ENCODE measurements at regions not wholly inside any gene's neighbourhood (a gene's known extent, or its start where the extent isn't known, plus 50 kb on each side); places are given as distances from the start of the nearest gene placed in this dataset.

GRCh38 chr2:40652155-40652554, 200.3 kb upstream of the SLC8A1 start:
- TF ChIP-seq, protein P1, sequence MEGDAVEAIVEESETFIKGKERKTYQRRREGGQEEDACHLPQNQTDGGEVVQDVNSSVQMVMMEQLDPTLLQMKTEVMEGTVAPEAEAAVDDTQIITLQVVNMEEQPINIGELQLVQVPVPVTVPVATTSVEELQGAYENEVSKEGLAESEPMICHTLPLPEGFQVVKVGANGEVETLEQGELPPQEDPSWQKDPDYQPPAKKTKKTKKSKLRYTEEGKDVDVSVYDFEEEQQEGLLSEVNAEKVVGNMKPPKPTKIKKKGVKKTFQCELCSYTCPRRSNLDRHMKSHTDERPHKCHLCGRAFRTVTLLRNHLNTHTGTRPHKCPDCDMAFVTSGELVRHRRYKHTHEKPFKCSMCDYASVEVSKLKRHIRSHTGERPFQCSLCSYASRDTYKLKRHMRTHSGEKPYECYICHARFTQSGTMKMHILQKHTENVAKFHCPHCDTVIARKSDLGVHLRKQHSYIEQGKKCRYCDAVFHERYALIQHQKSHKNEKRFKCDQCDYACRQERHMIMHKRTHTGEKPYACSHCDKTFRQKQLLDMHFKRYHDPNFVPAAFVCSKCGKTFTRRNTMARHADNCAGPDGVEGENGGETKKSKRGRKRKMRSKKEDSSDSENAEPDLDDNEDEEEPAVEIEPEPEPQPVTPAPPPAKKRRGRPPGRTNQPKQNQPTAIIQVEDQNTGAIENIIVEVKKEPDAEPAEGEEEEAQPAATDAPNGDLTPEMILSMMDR (IDR thresholded peaks at IDR 0.05; ENCODE audit: borderline replicate concordance) = no peak
- Histone ChIP-seq H3K27me3 (ENCODE audit: low read depth) (no peaks in the 10 kb centered on the region), H3K4me3 (no peak overlapping the region), H3K27ac (replicated peaks) (no peak overlapping the region), H3K36me3 (no peaks in the 10 kb centered on the region), H3K4me1 (no peaks in the 10 kb centered on the region), H3K9me3 (replicated peaks) (no peaks in the 10 kb centered on the region)
- intact Hi-C loops (cut with micrococcal nuclease) = no loop called here
- DNase-seq = no peak

GRCh38 chr2:40653829-40654228, 201.9 kb upstream of the SLC8A1 start:
- TF ChIP-seq, protein P1 (IDR thresholded peaks at IDR 0.05; ENCODE audit: borderline replicate concordance) = no peak
- Histone ChIP-seq H3K4me1 (no peaks in the 10 kb centered on the region), H3K9me3 (replicated peaks) (no peaks in the 10 kb centered on the region), H3K4me3 (no peak overlapping the region), H3K36me3 (no peaks in the 10 kb centered on the region), H3K27me3 (ENCODE audit: low read depth) (no peaks in the 10 kb centered on the region), H3K27ac (replicated peaks) (no peak overlapping the region)
- intact Hi-C loops (cut with micrococcal nuclease) = no loop called here
- no peak for DNase-seq

DNA sequence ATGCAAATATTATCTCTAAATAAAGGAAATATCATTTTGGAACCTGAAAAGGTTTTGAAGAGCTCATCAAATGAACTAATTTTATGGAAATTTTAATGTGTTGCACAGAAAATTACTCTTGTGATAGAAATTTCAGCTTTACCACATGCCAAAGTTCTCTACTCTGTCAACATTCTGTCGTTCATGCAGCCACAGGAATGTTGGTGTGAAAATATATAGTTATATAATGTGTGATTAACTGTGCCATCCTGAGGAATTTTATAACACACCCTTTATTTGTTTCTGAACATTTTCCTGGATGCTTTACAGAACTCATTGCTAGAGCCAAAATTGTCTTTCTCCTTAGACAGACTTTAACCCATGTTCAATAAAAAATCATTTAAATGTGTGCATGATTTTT, 202.5 kb upstream of the SLC8A1 start:
- no peak for DNase-seq
- Histone ChIP-seq H3K27ac (replicated peaks) (no peak overlapping the region), H3K4me3 (no peak overlapping the region), H3K36me3 (no peaks in the 10 kb centered on the region), H3K4me1 (no peaks in the 10 kb centered on the region), H3K27me3 (ENCODE audit: low read depth) (no peaks in the 10 kb centered on the region), H3K9me3 (replicated peaks) (no peaks in the 10 kb centered on the region)
- TF ChIP-seq, protein P1 (IDR thresholded peaks at IDR 0.05; ENCODE audit: borderline replicate concordance) = no peak
- intact Hi-C loops (cut with micrococcal nuclease) = no loop called here

DNA sequence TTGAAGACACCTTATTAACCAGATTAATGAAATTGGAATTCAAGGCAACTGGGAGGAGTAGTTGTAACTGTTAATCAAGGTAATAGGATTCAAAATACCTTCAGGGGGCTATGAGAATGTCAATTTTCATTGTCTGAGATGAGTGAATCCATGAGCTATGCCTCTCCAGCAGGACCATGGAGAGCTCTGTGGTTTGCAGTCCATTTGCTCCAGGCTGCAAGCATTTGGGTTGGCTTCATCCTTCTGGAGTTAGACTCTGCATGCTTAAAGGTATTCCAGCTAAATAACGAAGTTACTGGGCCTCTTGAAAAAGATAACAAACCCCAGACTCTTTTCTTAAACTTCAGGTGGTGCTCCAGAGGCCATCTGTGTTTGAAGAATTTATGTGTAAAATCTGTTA, 207.1 kb upstream of the SLC8A1 start:
- H3K9me3 ChIP-seq (replicated peaks) = no peaks in the 10 kb centered on the region

DNA sequence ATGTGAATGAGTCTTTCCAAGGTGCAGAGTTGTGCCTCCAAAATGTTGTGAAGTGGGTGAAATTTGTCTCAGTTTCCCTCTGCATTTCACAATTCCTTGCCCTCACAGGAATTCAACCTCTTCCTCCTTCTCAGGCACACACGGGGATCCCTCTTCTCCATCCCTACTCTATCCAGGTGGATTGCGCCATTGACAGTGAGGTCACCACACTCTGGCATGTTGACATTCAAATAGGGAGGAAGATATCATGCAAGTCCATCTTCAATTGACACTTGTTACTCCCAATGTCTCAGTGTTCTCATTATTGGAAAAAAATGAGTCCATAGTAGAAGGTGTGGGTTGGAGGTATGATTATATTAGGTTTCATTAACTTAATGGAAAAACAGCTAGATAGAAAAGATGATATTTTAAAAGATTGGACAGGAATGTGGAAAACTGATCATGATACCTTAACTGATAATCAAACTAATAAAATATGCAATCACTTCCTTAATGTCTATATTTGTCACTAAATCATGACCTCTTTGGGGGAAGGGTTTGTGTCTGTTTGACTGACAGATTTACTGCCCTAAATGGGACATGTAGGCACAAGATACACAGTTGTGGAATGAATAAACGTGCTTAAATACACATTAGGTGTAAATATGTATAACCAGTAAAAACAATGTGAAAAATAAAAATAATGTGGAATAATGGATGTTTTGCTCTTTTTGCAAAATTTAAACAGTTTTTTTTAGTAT, 213.8 kb upstream of the SLC8A1 start:
- no peak for DNase-seq
- Histone ChIP-seq H3K4me3 (no peak overlapping the region), H3K4me1 (no peaks in the 10 kb centered on the region), H3K36me3 (no peaks in the 10 kb centered on the region), H3K27me3 (ENCODE audit: low read depth) (no peaks in the 10 kb centered on the region), H3K27ac (replicated peaks) (no peak overlapping the region), H3K9me3 (replicated peaks) (no peaks in the 10 kb centered on the region)
- intact Hi-C loops (cut with micrococcal nuclease) = no loop called here
- TF ChIP-seq, protein P1 (IDR thresholded peaks at IDR 0.05; ENCODE audit: borderline replicate concordance) = no peak

More for the DNA sequence above, 207.1 kb upstream of the SLC8A1 start:
- Histone ChIP-seq H3K27ac (replicated peaks) (no peak overlapping the region), H3K27me3 (ENCODE audit: low read depth) (no peaks in the 10 kb centered on the region), H3K36me3 (no peaks in the 10 kb centered on the region), H3K4me1 (no peaks in the 10 kb centered on the region), H3K4me3 (no peak overlapping the region)
- TF ChIP-seq, protein P1 (IDR thresholded peaks at IDR 0.05; ENCODE audit: borderline replicate concordance) = no peak
- intact Hi-C loops (cut with micrococcal nuclease) = no loop called here
- no peak for DNase-seq

Measured in left ventricle myocardium inferior (tissue), 1 donor.